HG03064 (cell line): ENCODE measurements at regions not wholly inside any gene's neighbourhood (a gene's known extent, or its start where the extent isn't known, plus 50 kb on each side); places are given as distances from the start of the nearest gene placed in this dataset.

Experiments used
- ATAC-seq: cut with Tn5 transposase; IDR thresholded peaks from one replicate; pipeline ENCODE4 v1.9.1; 2021; ENCODE audit warnings: low read depth; ENCODE audit not compliant: unreplicated experiment

DNA sequence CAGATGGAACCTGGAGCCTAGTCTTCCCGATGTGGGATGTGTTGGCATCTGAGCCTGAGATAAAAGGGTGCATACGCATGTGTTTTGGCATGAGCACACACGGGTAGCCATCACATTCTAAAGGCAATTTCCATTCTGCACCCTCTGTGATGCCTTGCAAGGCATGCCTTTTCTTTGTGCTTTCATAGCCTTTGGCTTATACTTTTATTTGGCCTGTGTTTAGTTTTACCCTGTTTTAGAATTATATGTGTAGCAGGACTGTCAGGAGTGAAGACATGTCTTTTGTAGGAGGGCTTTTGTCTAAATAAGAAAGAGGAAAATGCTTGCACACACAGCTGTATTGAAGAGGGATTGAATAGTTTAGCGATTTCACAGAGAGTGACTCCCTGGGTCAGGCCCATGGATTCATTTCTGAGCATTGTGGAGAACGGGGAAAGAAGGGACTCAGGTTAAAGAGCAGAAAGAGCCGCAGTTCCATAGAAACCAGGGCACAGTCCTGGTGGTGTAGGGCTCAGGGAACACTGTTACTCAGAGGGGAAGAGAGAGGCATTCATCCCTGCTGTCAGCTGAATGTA lies 530.2 kb downstream of the DHX35 start:
- no peak for ATAC-seq

GRCh38 chr20:39491711-39492110 lies 529.6 kb downstream of the DHX35 start:
- ATAC-seq = no peak

DNA sequence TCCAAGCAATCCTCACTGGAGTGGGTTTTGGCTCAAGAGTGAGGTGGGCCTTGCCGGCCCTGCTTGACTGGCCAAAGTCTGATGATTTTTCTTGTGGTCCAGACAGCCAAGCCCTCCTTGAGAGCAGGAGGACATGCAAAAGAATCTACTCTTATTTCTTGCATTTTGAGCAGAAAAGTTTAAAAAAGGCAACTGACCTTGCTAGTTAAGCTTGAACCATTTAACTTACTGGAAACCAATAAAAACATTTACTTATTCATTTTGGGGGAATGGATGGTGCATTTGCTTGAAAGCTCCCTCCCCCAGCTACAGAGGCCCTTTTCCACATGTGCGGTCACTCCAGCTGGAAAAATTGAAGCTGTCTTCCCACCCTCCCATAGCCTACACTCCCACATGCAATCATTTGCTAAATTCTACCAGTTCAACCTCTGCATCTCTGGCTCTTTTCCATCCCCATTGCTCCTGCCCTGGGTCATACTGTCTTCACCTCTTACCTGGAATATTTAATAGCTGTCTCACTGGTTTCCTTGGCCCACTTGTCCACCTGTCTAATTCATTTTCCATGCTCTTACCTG lies 527.9 kb downstream of the DHX35 start:
- ATAC-seq = no peak

DNA sequence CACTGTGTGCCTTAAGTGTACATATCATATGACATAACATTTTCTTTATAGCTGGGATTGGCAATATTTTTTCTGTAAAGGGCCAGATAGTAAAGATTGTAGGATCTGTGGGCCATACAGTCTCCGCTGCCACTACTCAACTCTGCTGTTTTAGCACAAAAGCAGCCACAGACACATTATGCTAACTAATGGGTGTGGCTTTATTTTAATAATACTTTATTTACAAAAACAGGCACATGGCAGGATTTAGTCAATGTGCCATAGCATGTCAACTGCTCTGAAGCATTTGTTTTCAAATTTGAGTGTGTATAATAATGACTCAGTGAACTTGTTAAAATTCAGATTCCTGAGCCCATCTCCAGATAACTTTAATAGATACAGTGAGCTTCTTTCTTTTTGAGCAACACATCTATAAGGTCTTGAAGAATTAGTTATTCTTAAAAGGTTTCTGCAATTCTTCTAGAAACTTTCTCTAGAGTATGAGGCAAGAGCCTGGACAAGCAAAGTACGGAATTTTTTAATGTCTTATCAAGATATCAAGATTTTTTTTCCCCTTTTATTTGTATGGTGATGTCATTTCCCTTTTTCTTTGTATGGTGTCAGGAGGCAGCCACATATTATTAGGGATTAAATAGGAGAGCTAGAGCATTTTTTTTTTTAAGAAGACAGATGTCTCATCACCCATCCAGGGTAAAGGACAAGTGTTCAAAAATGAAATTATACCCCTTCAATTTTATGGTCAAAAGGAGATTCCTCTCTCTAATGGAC lies 518.3 kb downstream of the DHX35 start:
- no peak for ATAC-seq

GRCh38 chr20:39479196-39479810 lies 517.2 kb downstream of the DHX35 start:
- no peak for ATAC-seq

DNA sequence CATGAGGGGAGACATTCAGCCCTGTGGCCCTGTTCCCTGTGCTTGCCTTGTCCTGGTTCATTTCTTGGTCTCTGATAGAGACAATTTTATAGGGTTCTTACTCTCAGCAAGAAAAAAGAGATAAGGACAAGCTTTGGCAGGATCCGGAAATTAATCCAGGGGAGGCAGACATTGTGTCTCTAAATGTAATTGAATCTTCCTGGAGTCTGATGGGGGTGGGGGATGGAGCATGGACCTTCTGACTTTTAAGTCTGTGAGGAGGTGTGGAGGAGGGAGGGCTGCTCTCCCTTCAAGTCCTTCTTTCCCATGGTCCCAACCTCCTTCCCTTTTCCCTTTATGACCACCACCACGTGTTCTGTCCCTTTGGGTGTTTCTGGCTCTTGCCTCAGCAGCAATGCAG lies 512.7 kb downstream of the DHX35 start:
- ATAC-seq = no peak

DNA sequence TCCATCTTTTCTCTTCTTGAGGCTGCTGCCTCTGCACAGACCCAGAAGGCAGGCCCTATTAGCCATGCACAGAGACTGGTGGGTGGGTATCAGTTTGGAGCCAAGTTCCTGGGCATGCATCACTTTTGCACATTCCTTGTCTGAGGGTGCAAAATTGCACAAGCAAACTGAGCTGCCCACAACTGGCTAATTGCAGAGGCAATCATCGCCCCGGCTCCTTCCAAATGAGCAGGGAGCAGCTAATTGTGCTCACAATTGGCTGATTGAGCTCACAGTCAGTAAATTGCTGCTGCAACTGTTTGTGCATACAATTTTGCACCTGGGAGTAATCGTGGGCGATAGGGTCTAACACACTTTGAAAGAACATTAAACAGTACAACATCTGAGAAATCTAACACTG lies 511.4 kb downstream of the DHX35 start:
- ATAC-seq = no peak

GRCh38 chr20:39468703-39469102 lies 506.6 kb downstream of the DHX35 start:
- no peak for ATAC-seq

GRCh38 chr20:39464238-39464637 lies 502.1 kb downstream of the DHX35 start:
- ATAC-seq = no peak

DNA sequence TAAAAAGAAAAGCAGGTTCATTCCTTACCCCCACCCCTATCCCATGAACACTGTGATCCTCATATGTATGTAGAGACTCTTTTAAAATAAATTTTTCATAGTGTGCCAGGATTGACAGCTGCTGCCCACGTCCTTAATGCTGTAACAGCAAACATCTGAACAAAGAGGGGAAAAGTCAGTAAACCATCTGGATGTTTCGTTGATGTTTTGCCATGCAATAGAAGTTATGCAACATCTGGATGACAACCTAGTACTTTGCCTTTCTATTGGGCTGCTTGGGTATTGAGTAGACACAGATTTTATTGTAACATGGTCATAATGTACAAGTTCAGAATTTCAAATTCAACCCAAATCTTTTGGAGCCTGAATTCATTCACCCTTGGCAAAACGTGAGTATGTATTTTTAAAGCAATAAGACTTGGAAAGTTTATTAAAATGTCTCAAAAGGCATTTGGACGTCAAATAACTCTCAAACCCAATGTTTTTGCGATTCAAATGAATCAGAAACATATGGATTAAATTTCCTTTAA lies 500.3 kb downstream of the DHX35 start:
- no peak for ATAC-seq

GRCh38 chr20:39458452-39458851 lies 496.3 kb downstream of the DHX35 start:
- ATAC-seq = no peak

DNA sequence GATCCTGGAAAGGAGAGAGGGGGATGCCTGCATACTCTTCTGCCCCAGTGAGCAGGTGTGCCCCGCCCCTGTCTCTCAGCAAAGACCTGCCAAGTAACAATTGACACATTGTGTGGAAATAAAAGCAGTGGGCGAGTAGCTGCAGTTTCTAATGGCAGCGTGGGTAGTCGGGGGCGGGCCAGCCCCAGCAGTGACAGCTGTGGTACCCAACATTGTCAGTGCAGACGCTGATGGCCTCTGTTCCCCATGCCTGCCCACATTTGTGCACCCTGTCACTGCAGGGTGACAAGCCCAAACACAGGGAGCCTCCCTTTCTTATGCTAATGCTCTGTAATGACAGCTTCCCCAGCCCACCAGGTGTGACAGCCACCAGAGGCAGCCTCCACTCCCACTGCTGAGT lies 491.7 kb downstream of the DHX35 start:
- no peak for ATAC-seq

GRCh38 chr20:39452583-39453340 lies 490.6 kb downstream of the DHX35 start:
- no peak for ATAC-seq

GRCh38 chr20:39451386-39451785 lies 489.2 kb downstream of the DHX35 start:
- no peak for ATAC-seq

- ATAC-seq = no peak
These were observed 484.3 kb downstream of the DHX35 start for GRCh38 chr20:39446397-39446796.

- no peak for ATAC-seq
These were observed 483.0 kb downstream of the DHX35 start for GRCh38 chr20:39445095-39445494.

DNA sequence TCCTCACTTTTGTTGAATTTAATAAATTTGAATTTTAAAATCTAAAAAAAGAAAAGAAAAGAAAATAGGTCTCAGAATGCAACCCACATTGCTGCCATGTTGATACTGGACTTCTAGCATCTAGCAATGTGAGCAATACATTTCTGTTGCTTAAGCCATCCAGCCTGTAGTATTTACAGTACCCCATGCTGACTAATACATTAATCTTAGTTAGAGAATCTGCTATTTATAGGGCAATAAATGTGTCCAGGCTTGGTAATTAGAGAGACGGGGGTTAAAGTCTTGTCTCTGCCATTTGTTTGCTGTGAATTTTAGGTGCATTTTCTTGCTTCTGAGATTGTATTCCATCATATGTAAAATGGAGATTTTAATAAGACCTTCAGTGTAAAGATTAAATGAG lies 471.3 kb downstream of the DHX35 start:
- no peak for ATAC-seq

- no peak for ATAC-seq
These were observed 469.1 kb downstream of the DHX35 start for GRCh38 chr20:39431091-39431880.

GRCh38 chr20:39429726-39430125 lies 467.6 kb downstream of the DHX35 start:
- no peak for ATAC-seq
